SKM-1 treated with dmso at 0.1 percent for 144 hours (cell line): ENCODE measurements at regions not wholly inside any gene's neighbourhood (a gene's known extent, or its start where the extent isn't known, plus 50 kb on each side); places are given as distances from the start of the nearest gene placed in this dataset.
A peak's percentile ranks its signal among the peaks of the same experiment; 100 is the strongest.

Experiments used
- DNase-seq: peaks from one replicate; lab custom pipeline; 2025; ENCODE audit not compliant: unreplicated experiment; lab: John Stamatoyannopoulos, UW

GRCh38 chrX:20352504-20352903 lies 85.8 kb upstream of the RPS6KA3 start:
- no peak for DNase-seq

GRCh38 chrX:20350596-20350995 lies 83.9 kb upstream of the RPS6KA3 start:
- DNase-seq = peak; percentile 10

DNA sequence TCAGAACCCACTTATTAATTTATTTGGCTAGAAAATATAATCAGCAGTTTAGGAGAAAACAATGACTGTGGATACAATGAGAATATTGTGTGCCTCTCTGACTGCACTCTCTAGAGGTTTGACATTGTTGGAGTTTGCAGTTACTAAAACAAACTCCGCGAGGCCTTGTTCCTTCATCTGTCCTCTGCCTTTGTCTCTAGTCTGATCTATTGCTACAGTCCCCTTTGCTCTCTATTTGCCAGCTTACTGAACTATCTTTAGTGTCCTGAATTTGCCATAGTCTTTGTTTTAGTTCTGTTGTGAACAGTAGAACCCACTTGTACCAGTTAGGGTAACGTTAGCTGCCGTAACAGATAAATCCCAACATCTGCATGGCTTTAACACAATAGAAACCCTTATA lies 81.4 kb upstream of the RPS6KA3 start:
- no peak for DNase-seq

DNA sequence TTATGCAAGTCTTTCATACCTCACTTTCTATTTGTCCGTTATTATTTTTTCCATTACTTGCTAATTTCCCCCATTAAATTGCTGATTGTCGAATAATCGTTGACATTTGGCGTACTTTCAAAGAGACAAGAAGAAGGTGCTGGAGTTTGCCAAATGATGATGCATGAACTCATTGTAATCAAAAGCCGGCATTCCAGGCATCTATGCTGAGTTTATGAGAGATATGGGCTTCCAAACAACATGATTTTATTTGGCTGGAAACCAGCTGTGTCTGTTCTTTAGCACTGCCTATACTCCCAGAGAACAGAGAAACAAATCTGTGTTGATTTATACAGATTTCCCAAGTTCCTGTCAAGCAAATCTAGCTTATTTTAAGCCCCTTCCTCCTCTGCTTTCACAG lies 80.8 kb upstream of the RPS6KA3 start:
- DNase-seq = no peak

GRCh38 chrX:20333672-20334071 lies 67.0 kb upstream of the RPS6KA3 start:
- DNase-seq = no peak

DNA sequence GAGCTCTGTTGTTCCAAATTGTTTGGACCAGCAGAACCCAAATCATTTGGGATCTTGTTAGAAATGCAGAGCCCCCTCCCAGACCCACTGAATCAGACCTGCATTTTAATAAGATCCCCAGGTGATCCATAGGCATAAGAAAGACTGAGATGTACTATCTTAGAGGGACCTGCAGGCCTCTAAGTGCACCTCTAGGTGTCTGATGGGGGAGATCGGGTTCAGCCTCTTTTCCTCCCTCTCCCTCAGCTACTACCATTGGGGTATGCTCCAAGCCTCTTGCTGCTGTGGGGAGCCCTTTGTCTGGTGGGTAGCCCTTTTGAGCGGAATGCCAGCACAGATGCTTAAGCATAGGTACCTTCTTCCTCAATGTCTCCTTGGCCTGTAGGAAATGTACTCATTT lies 63.8 kb upstream of the RPS6KA3 start:
- DNase-seq = no peak

DNA sequence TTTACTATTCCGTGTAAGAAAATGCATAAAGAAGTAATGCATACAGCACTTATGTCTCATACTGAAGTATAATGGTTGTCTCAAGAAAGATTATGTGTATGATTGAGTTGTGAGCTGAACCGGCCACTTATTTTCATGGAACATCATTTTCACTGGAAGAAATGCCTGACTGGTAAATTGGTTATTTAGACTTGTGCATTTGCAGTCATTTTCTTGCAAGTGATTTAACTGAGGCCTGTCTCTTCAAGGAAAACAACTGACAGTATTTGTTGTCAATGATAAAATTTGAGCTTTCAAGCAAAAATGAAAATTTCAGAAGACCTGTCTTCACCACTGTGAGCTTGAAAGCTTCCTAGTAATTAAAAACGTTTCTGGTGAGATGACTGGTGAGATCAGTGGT lies 62.7 kb upstream of the RPS6KA3 start:
- DNase-seq = no peak

- DNase-seq = no peak
These were observed 59.2 kb upstream of the RPS6KA3 start for GRCh38 chrX:20325786-20326388.

- DNase-seq = no peak
These were observed 56.2 kb upstream of the RPS6KA3 start for GRCh38 chrX:20322887-20323286.

GRCh38 chrX:20320461-20321159 lies 53.9 kb upstream of the RPS6KA3 start:
- DNase-seq = peak; percentile 57

GRCh38 chrX:20319054-20319453 lies 52.3 kb upstream of the RPS6KA3 start:
- no peak for DNase-seq

GRCh38 chrX:20317873-20318272 lies 51.2 kb upstream of the RPS6KA3 start:
- DNase-seq = no peak
